Body of pancreas (tissue), 4 donors: ENCODE measurements at regions not wholly inside any gene's neighbourhood (a gene's known extent, or its start where the extent isn't known, plus 50 kb on each side); places are given as distances from the start of the nearest gene placed in this dataset.

Source experiments
- ATAC-seq: fragments of 150-250 bp; one replicate; pipeline ENCODE4 v1.9.1; 2016
- DNase-seq, 4 donors: peaks; one replicate each; pipeline ENCODE4 v3.0.0-alpha.2; 2019
- H3K27ac ChIP-seq, 4 donors: fragments of 200-600 bp; sonication (generic); 1 replicate in 3 of 4; 2 replicates in 1 of 4; pipeline versions ENCODE4 v1.5.1 to v1.6.1; 2016 to 2019; ENCODE audit warnings: mild to moderate bottlenecking in 1 of 4, mixed read lengths in 1 of 4, moderate library complexity in 1 of 4
- H3K27me3 ChIP-seq, 2 donors: fragments of 200-600 bp; sonication (generic); one replicate each; pipeline ENCODE4 v1.6.0; 2016; ENCODE audit warnings: mild to moderate bottlenecking in 1 of 2
- H3K36me3 ChIP-seq, 2 donors: fragments of 200-600 bp; sonication (generic); replicated peaks in 1 of 2; 2 replicates each; pipeline ENCODE4 v1.5.1; 2016; ENCODE audit warnings: low read depth in 2 of 2; ENCODE audit not compliant: insufficient read depth in 1 of 2
- H3K4me1 ChIP-seq: fragments of 200-600 bp; sonication (generic); one replicate; pipeline ENCODE4 v1.6.0; 2016
- H3K4me3 ChIP-seq, 2 donors: fragments of 200-600 bp; sonication (generic); 1 replicate in 1 of 2; 2 replicates in 1 of 2; pipeline ENCODE4 v1.5.1; 2016 to 2019
- H3K9me3 ChIP-seq, 3 donors: fragments of 200-600 bp; sonication (generic); 1 replicate in 2 of 3; 2 replicates in 1 of 3; pipeline ENCODE4 v1.5.1; 2016
- CTCF ChIP-seq, 7 experiments: fragments of 450-650 bp in 4 of 7; fragments of 200-600 bp in 3 of 7; sonication (generic) in 3 of 7; IDR thresholded peaks; one replicate each; pipeline ENCODE4 v1.5.1; 2016 to 2019; ENCODE audit warnings: antibody characterized with exemption in 7 of 7
- POLR2A ChIP-seq, 3 donors: fragments of 450-650 bp; IDR thresholded peaks; one replicate each; pipeline ENCODE4 v1.6.1; 2016; ENCODE audit warnings: antibody characterized with exemption in 3 of 3, mild to moderate bottlenecking in 2 of 3
- WGBS, 2 donors: methylation state at CpG; one replicate each; pipeline ENCODE4 v1.1.5; 2017; 5-methylcytosine and 5-hydroxymethylcytosine counted together
- intact Hi-C: fragments of 100-400 bp; cut with DNase I; formaldehyde crosslinking; loops from one replicate; pipeline ENCODE4 v1.15.1; 2023

GRCh38 chr2:207444756-207445155 is 85.0 kb upstream of the CREB1 start:
- no peak for TF ChIP-seq CTCF (IDR thresholded peaks at IDR 0.05)
- no peak for TF ChIP-seq POLR2A (IDR thresholded peaks at IDR 0.05)
- Histone ChIP-seq H3K4me3 (no peak overlapping the region), H3K36me3 (no peaks in the 10 kb centered on the region), H3K27me3 (no peaks in the 10 kb centered on the region), H3K4me1 (no peaks in the 10 kb centered on the region), H3K27ac (no peak overlapping the region), H3K9me3 (no peaks in the 10 kb centered on the region)
- intact Hi-C loops = no loop called here
- DNase-seq (no peak), ATAC-seq (no peak)
- 57 to 61% methylated on average over 4 of the region's 4 CpGs for WGBS, 2 donors

- H3K27me3 ChIP-seq = no peaks in the 10 kb centered on the region
- intact Hi-C loops = no loop called here
- no peak overlapping the region for H3K4me3 ChIP-seq
- ATAC-seq (no peak), DNase-seq (no peak)
- WGBS, 2 donors = 44 to 45% methylated on average over 6 of the region's 6 CpGs
- H3K4me1 ChIP-seq = no peaks in the 10 kb centered on the region
- no peaks in the 10 kb centered on the region for H3K9me3 ChIP-seq
- TF ChIP-seq CTCF (IDR thresholded peaks at IDR 0.05) = no peak
- H3K27ac ChIP-seq = no peak overlapping the region
- H3K36me3 ChIP-seq = no peaks in the 10 kb centered on the region
Measured at GRCh38 chr2:207446653-207447052, 83.1 kb upstream of the CREB1 start.

- intact Hi-C loops = no loop called here
- Histone ChIP-seq H3K36me3 (no peaks in the 10 kb centered on the region), H3K4me3 (no peak overlapping the region), H3K27me3 (no peaks in the 10 kb centered on the region), H3K9me3 (no peaks in the 10 kb centered on the region), H3K4me1 (no peaks in the 10 kb centered on the region), H3K27ac (no peak overlapping the region)
- WGBS, 2 donors = 40 to 62% methylated on average over 1 of the region's 1 CpG
- DNase-seq = no peak
- TF ChIP-seq POLR2A (IDR thresholded peaks at IDR 0.05) (no peak), CTCF (IDR thresholded peaks at IDR 0.05) (no peak)
- ATAC-seq = no peak
Measured at GRCh38 chr2:207448006-207448405, 81.8 kb upstream of the CREB1 start.

GRCh38 chr2:207449642-207450165 is 80.1 kb upstream of the CREB1 start:
- intact Hi-C loops = no loop called here
- ATAC-seq = no peak

More at GRCh38 chr2:207449642-207450165, 80.1 kb upstream of the CREB1 start:
- TF ChIP-seq POLR2A (IDR thresholded peaks at IDR 0.05) (no peak), CTCF (IDR thresholded peaks at IDR 0.05) (no peak)
- no peaks in the 10 kb centered on the region for H3K4me1 ChIP-seq
- H3K27me3 ChIP-seq = no peaks in the 10 kb centered on the region
- H3K4me3 ChIP-seq = no peak overlapping the region
- H3K27ac ChIP-seq = no peak overlapping the region
- H3K36me3 ChIP-seq = no peaks in the 10 kb centered on the region
- no peaks in the 10 kb centered on the region for H3K9me3 ChIP-seq
- DNase-seq = no peak
- 70 to 87% methylated on average over 1 of the region's 1 CpG for WGBS, 2 donors
